ENCODE measurements at regions not wholly inside any gene's neighbourhood (a gene's known extent, or its start where the extent isn't known, plus 50 kb on each side); places are given as distances from the start of the nearest gene placed in this dataset.

- H3K27ac Mint-ChIP-seq (ENCODE audit: unreplicated experiment), result no peak overlapping the region
- peaks cover 44% of the 10 kb centered on the region for H3K9me3 Mint-ChIP-seq (ENCODE audit: low read depth, unreplicated experiment)
- intact Hi-C loops (cut with micrococcal nuclease; ENCODE audit: unreplicated experiment), result no loop called here
- H3K4me3 Mint-ChIP-seq (ENCODE audit: low read depth, unreplicated experiment), result no peak overlapping the region
- CTCF ChIA-PET, result interaction anchor here (0.6 kb wide), 1 partner anchor 1651 kb away, joined by 4 read pairs; no protein-coding TSS in a partner anchor
- TF ChIP-seq CTCF (IDR thresholded peaks at IDR 0.05; ENCODE audit: unreplicated experiment), result no peak
- no peaks in the 10 kb centered on the region for H3K4me1 Mint-ChIP-seq (ENCODE audit: low read depth, unreplicated experiment)
- DNase-seq, result no peak
- H3K27me3 Mint-ChIP-seq (ENCODE audit: unreplicated experiment), result no peaks in the 10 kb centered on the region
- no TSS peak for BruUV-seq (replicated peaks)
- no peaks in the 10 kb centered on the region for H3K36me3 Mint-ChIP-seq (ENCODE audit: insufficient read depth, unreplicated experiment)
These were observed 83.2 kb upstream of the ZNF479 start for GRCh38 chr7:57215423-57215822.

GRCh38 chr7:57216340-57216739 is 84.1 kb upstream of the ZNF479 start:
- DNase-seq, result no peak
- Mint-ChIP-seq H3K36me3 (ENCODE audit: insufficient read depth, unreplicated experiment) (no peaks in the 10 kb centered on the region), H3K9me3 (ENCODE audit: low read depth, unreplicated experiment) (peaks cover 53% of the 10 kb centered on the region), H3K4me3 (ENCODE audit: low read depth, unreplicated experiment) (no peak overlapping the region), H3K27me3 (ENCODE audit: unreplicated experiment) (no peaks in the 10 kb centered on the region), H3K27ac (ENCODE audit: unreplicated experiment) (no peak overlapping the region), H3K4me1 (ENCODE audit: low read depth, unreplicated experiment) (no peaks in the 10 kb centered on the region)
- intact Hi-C loops (cut with micrococcal nuclease; ENCODE audit: unreplicated experiment), result no loop called here
- CTCF ChIA-PET, result interaction anchor here (0.8 kb wide), 1 partner anchor 18 kb away, joined by 3 read pairs; no protein-coding TSS in a partner anchor
- TF ChIP-seq CTCF (IDR thresholded peaks at IDR 0.05; ENCODE audit: unreplicated experiment), result no peak
- BruUV-seq (replicated peaks), result no TSS peak

- TF ChIP-seq CTCF (IDR thresholded peaks at IDR 0.05; ENCODE audit: unreplicated experiment), result no peak
- DNase-seq, result no peak
- intact Hi-C loops (cut with micrococcal nuclease; ENCODE audit: unreplicated experiment), result no loop called here
- H3K27ac Mint-ChIP-seq (ENCODE audit: unreplicated experiment), result no peak overlapping the region
- H3K36me3 Mint-ChIP-seq (ENCODE audit: insufficient read depth, unreplicated experiment), result no peaks in the 10 kb centered on the region
- CTCF ChIA-PET, result no interaction called here
- no peak overlapping the region for H3K4me3 Mint-ChIP-seq (ENCODE audit: low read depth, unreplicated experiment)
- no peaks in the 10 kb centered on the region for H3K27me3 Mint-ChIP-seq (ENCODE audit: unreplicated experiment)
- no TSS peak for BruUV-seq (replicated peaks)
- H3K9me3 Mint-ChIP-seq (ENCODE audit: low read depth, unreplicated experiment), result peaks cover 58% of the 10 kb centered on the region
- no peaks in the 10 kb centered on the region for H3K4me1 Mint-ChIP-seq (ENCODE audit: low read depth, unreplicated experiment)
These were observed 86.0 kb upstream of the ZNF479 start for GRCh38 chr7:57218196-57218716.

GRCh38 chr7:57220746-57221145 is 88.5 kb upstream of the ZNF479 start:
- Mint-ChIP-seq H3K36me3 (ENCODE audit: insufficient read depth, unreplicated experiment) (no peaks in the 10 kb centered on the region), H3K4me1 (ENCODE audit: low read depth, unreplicated experiment) (no peaks in the 10 kb centered on the region), H3K9me3 (ENCODE audit: low read depth, unreplicated experiment) (peaks cover 55% of the 10 kb centered on the region), H3K27ac (ENCODE audit: unreplicated experiment) (no peak overlapping the region), H3K27me3 (ENCODE audit: unreplicated experiment) (no peaks in the 10 kb centered on the region), H3K4me3 (ENCODE audit: low read depth, unreplicated experiment) (no peak overlapping the region)
- CTCF ChIA-PET, result interaction anchor here (0.5 kb wide), 1 partner anchor 534 kb away, joined by 3 read pairs; no protein-coding TSS in a partner anchor
- no TSS peak for BruUV-seq (replicated peaks)
- intact Hi-C loops (cut with micrococcal nuclease; ENCODE audit: unreplicated experiment), result no loop called here
- DNase-seq, result no peak
- no peak for TF ChIP-seq CTCF (IDR thresholded peaks at IDR 0.05; ENCODE audit: unreplicated experiment)
